ENCODE measurements at regions not wholly inside any gene's neighbourhood (a gene's known extent, or its start where the extent isn't known, plus 50 kb on each side); places are given as distances from the start of the nearest gene placed in this dataset.

DNA sequence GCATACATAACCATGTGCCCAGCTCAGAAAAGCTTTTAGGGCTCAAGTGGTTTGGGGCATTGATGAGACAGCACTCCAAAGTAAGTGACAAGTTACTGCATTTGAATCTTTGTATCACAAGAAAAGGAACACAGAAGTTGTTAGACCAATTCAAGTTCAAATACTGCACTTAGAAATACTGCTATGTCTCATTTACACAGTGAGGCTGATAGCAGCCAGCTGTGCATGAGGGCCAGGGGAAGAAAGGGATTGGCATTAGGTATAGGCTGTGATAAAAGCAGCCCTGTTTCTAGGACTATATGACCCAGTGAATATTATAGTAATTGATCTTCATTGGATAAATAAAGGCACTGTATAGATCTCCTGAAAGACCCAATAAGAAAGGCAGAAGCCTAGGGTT lies 197.8 kb upstream of the SORCS1 start:
- TF ChIP-seq ZNF274 (IDR thresholded peaks at IDR 0.05; ENCODE audit: low read length) (no peak), ZNF274 (tag by site-specific recombination; IDR thresholded peaks at IDR 0.05; ENCODE audit: borderline replicate concordance) (no peak), ZNF239 (tag by site-specific recombination; IDR thresholded peaks at IDR 0.05) (no peak), ZNF10 (tag by site-specific recombination; IDR thresholded peaks at IDR 0.05) (no peak), ZNF280C (tag by site-specific recombination; IDR thresholded peaks at IDR 0.05) (no peak), ZNF830 (tag by site-specific recombination; IDR thresholded peaks at IDR 0.05; ENCODE audit: low read depth) (no peak), GLI4 (tag by site-specific recombination; IDR thresholded peaks at IDR 0.05) (no peak), ZNF529 (tag by site-specific recombination; IDR thresholded peaks at IDR 0.05; ENCODE audit: insufficient replicate concordance) (no peak), ZNF776 (tag by site-specific recombination; IDR thresholded peaks at IDR 0.05; ENCODE audit: borderline replicate concordance) (no peak), HOXA7 (CRISPR knock-in tag; IDR thresholded peaks at IDR 0.05; ENCODE audit: borderline replicate concordance) (no peak), ZSCAN5A (tag by site-specific recombination; IDR thresholded peaks at IDR 0.05) (no peak), ZNF23 (tag by site-specific recombination; IDR thresholded peaks at IDR 0.05; ENCODE audit: borderline replicate concordance) (no peak), ZNF121 (tag by site-specific recombination; IDR thresholded peaks at IDR 0.05) (no peak), SP7 (tag by site-specific recombination; IDR thresholded peaks at IDR 0.05) (no peak), ZNF768 (tag by site-specific recombination; IDR thresholded peaks at IDR 0.05) (no peak), ZNF223 (tag by site-specific recombination; IDR thresholded peaks at IDR 0.05) (no peak), ZNF777 (tag by site-specific recombination; IDR thresholded peaks at IDR 0.05; ENCODE audit: borderline replicate concordance) (no peak)
- TF ChIP-seq, protein P1, sequence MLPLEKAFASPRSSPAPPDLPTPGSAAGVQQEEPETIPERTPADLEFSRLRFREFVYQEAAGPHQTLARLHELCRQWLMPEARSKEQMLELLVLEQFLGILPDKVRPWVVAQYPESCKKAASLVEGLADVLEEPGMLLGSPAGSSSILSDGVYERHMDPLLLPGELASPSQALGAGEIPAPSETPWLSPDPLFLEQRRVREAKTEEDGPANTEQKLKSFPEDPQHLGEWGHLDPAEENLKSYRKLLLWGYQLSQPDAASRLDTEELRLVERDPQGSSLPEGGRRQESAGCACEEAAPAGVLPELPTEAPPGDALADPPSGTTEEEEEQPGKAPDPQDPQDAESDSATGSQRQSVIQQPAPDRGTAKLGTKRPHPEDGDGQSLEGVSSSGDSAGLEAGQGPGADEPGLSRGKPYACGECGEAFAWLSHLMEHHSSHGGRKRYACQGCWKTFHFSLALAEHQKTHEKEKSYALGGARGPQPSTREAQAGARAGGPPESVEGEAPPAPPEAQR (tag by site-specific recombination; IDR thresholded peaks at IDR 0.05), result no peak
- TF ChIP-seq, protein P2, sequence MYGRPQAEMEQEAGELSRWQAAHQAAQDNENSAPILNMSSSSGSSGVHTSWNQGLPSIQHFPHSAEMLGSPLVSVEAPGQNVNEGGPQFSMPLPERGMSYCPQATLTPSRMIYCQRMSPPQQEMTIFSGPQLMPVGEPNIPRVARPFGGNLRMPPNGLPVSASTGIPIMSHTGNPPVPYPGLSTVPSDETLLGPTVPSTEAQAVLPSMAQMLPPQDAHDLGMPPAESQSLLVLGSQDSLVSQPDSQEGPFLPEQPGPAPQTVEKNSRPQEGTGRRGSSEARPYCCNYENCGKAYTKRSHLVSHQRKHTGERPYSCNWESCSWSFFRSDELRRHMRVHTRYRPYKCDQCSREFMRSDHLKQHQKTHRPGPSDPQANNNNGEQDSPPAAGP (tag by site-specific recombination; IDR thresholded peaks at IDR 0.05), result no peak
- no peaks in the 10 kb centered on the region for H3K4me1 ChIP-seq (ENCODE audit: control insufficient read depth, insufficient read depth, low read length)
- CTCF ChIA-PET, result interaction anchor here (0.7 kb wide), 1 partner anchor 14 kb away, joined by 4 read pairs; no protein-coding TSS in a partner anchor

DNA sequence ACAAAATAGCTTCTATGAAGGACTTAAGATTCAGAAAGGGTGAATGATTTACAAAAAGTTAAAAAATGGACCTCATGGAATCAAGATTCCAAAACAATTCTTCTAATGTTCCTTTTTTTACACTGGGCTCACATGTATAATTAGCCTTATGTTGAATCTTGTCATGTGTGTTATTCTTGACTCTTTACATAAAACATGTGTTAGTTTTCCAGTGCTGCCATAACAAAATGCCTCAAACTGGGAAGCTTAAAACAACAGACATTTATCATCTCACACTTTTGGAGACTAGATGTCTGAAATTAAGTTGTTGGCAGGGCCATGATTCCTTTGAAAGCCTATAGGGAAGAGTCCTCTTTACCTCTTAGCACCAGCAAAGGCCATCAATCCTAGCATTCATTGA lies 192.5 kb upstream of the SORCS1 start:
- CTCF ChIA-PET, result interaction anchor here (0.6 to 1.1 kb wide), 2 partner anchors 14 to 629 kb away, joined by 3 to 6 read pairs; no protein-coding TSS in a partner anchor
- Histone ChIP-seq H3K27ac (ENCODE audit: extremely low read depth, low read depth, low read length) (no peak overlapping the region), H3K9me3 (ENCODE audit: control insufficient read depth, insufficient read depth, low read depth, low read length) (no peaks in the 10 kb centered on the region), H3K4me1 (ENCODE audit: control insufficient read depth, insufficient read depth, low read length) (no peaks in the 10 kb centered on the region), H3K4me3 (ENCODE audit: low read depth, low read length) (no peak overlapping the region), H3K36me3 (ENCODE audit: control insufficient read depth in 2 of 2, insufficient read depth in 1 of 2, low read length in 2 of 2) (no peaks in the 10 kb centered on the region)
- POLR2A ChIA-PET, result no interaction called here
- TF ChIP-seq, protein P3, sequence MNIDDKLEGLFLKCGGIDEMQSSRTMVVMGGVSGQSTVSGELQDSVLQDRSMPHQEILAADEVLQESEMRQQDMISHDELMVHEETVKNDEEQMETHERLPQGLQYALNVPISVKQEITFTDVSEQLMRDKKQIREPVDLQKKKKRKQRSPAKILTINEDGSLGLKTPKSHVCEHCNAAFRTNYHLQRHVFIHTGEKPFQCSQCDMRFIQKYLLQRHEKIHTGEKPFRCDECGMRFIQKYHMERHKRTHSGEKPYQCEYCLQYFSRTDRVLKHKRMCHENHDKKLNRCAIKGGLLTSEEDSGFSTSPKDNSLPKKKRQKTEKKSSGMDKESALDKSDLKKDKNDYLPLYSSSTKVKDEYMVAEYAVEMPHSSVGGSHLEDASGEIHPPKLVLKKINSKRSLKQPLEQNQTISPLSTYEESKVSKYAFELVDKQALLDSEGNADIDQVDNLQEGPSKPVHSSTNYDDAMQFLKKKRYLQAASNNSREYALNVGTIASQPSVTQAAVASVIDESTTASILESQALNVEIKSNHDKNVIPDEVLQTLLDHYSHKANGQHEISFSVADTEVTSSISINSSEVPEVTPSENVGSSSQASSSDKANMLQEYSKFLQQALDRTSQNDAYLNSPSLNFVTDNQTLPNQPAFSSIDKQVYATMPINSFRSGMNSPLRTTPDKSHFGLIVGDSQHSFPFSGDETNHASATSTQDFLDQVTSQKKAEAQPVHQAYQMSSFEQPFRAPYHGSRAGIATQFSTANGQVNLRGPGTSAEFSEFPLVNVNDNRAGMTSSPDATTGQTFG (tag by site-specific recombination; IDR thresholded peaks at IDR 0.05; ENCODE audit: borderline replicate concordance), result no peak
- TF ChIP-seq GLIS1 (tag by site-specific recombination; IDR thresholded peaks at IDR 0.05) (no peak), ZNF426 (tag by site-specific recombination; IDR thresholded peaks at IDR 0.05) (no peak), ZNF521 (tag by site-specific recombination; IDR thresholded peaks at IDR 0.05) (no peak), ZNF175 (tag by site-specific recombination; IDR thresholded peaks at IDR 0.05) (no peak), OVOL3 (tag by site-specific recombination; IDR thresholded peaks at IDR 0.05) (no peak), ZFHX2 (tag by site-specific recombination; conservative IDR thresholded peaks at IDR 0.05) (no peak), EGR2 (tag by site-specific recombination; IDR thresholded peaks at IDR 0.05; ENCODE audit: low read depth) (no peak)

More for the DNA sequence above, 197.8 kb upstream of the SORCS1 start:
- no peak overlapping the region for H3K4me3 ChIP-seq (ENCODE audit: low read depth, low read length)
- POLR2A ChIA-PET, result no interaction called here
- H3K27ac ChIP-seq (ENCODE audit: extremely low read depth, low read depth, low read length), result no peak overlapping the region
- H3K36me3 ChIP-seq (ENCODE audit: control insufficient read depth in 2 of 2, insufficient read depth in 1 of 2, low read length in 2 of 2), result no peaks in the 10 kb centered on the region
- H3K9me3 ChIP-seq (ENCODE audit: control insufficient read depth, insufficient read depth, low read depth, low read length), result no peaks in the 10 kb centered on the region
